ENCODE measurements at regions not wholly inside any gene's neighbourhood (a gene's known extent, or its start where the extent isn't known, plus 50 kb on each side); places are given as distances from the start of the nearest gene placed in this dataset.

DNA sequence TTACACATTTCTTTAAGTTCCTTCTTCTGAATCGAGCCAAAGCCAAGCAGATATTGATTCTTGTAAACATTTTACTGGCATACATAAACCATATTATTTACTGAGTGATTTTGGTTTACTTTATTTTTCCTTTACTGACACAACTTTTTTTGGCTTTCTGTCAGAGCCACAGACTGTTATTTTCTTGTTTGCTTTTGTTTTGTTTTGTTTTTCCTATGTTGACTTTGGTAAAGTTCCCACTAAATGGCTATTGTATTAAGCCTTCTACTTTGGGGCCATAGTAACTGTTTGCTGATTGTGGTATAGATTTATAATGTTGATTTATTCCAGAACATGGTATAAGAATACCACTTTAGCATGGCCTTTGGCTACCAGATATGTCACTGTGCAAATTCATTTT lies 419.4 kb downstream of the DCDC2C start:
- H2AFZ ChIP-seq: no peak overlapping the region

DNA sequence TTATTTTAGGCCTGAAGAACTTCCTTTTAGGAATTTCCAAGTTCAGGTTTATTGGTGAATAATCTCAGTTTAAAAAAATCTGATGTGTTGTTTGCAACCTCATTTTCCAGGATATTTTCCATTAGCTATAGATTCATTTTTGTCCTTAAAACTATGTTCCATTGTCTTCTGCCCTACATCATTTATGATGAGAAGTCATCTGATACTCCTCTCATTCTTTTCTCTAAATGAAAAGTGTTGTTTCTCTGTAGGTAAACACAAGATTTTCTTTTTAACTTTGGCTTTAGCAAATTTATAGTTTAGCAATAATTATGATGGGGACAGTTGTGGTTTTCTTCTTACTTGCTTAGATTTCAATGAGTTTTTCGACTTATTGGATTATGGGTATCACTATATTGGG lies 427.3 kb downstream of the DCDC2C start:
- Histone ChIP-seq H3K79me2 (no peaks in the 10 kb centered on the region), H2AFZ (no peak overlapping the region), H3K9me3 (ENCODE audit: control insufficient read depth, low read length) (no peaks in the 10 kb centered on the region), H3K9ac (no peak overlapping the region), H3K36me3 (ENCODE audit: control insufficient read depth, insufficient read depth, low read length) (no peaks in the 10 kb centered on the region), H3K4me3 (ENCODE audit: low read depth, low read length) (no peak overlapping the region), H3K27me3 (ENCODE audit: control insufficient read depth, insufficient read depth, low read length) (no peaks in the 10 kb centered on the region), H3K4me1 (no peaks in the 10 kb centered on the region), H3K4me2 (ENCODE audit: low read length) (no peak overlapping the region), H3K27ac (no peak overlapping the region)
- TF ChIP-seq, protein P1, sequence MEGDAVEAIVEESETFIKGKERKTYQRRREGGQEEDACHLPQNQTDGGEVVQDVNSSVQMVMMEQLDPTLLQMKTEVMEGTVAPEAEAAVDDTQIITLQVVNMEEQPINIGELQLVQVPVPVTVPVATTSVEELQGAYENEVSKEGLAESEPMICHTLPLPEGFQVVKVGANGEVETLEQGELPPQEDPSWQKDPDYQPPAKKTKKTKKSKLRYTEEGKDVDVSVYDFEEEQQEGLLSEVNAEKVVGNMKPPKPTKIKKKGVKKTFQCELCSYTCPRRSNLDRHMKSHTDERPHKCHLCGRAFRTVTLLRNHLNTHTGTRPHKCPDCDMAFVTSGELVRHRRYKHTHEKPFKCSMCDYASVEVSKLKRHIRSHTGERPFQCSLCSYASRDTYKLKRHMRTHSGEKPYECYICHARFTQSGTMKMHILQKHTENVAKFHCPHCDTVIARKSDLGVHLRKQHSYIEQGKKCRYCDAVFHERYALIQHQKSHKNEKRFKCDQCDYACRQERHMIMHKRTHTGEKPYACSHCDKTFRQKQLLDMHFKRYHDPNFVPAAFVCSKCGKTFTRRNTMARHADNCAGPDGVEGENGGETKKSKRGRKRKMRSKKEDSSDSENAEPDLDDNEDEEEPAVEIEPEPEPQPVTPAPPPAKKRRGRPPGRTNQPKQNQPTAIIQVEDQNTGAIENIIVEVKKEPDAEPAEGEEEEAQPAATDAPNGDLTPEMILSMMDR (IDR thresholded peaks at IDR 0.05): no peak

More for the DNA sequence above, 419.4 kb downstream of the DCDC2C start:
- no peak overlapping the region for H3K4me2 ChIP-seq (ENCODE audit: low read length)
- no peaks in the 10 kb centered on the region for H3K27me3 ChIP-seq (ENCODE audit: control insufficient read depth, insufficient read depth, low read length)
- H3K4me1 ChIP-seq: no peaks in the 10 kb centered on the region
- H3K9me3 ChIP-seq (ENCODE audit: control insufficient read depth, low read length): no peaks in the 10 kb centered on the region
- TF ChIP-seq, protein P1 (IDR thresholded peaks at IDR 0.05): no peak
- H3K79me2 ChIP-seq: no peaks in the 10 kb centered on the region
- H3K9ac ChIP-seq: no peak overlapping the region
- H3K36me3 ChIP-seq (ENCODE audit: control insufficient read depth, insufficient read depth, low read length): no peaks in the 10 kb centered on the region
- no peak overlapping the region for H3K27ac ChIP-seq
- H3K4me3 ChIP-seq (ENCODE audit: low read depth, low read length): no peak overlapping the region

DNA sequence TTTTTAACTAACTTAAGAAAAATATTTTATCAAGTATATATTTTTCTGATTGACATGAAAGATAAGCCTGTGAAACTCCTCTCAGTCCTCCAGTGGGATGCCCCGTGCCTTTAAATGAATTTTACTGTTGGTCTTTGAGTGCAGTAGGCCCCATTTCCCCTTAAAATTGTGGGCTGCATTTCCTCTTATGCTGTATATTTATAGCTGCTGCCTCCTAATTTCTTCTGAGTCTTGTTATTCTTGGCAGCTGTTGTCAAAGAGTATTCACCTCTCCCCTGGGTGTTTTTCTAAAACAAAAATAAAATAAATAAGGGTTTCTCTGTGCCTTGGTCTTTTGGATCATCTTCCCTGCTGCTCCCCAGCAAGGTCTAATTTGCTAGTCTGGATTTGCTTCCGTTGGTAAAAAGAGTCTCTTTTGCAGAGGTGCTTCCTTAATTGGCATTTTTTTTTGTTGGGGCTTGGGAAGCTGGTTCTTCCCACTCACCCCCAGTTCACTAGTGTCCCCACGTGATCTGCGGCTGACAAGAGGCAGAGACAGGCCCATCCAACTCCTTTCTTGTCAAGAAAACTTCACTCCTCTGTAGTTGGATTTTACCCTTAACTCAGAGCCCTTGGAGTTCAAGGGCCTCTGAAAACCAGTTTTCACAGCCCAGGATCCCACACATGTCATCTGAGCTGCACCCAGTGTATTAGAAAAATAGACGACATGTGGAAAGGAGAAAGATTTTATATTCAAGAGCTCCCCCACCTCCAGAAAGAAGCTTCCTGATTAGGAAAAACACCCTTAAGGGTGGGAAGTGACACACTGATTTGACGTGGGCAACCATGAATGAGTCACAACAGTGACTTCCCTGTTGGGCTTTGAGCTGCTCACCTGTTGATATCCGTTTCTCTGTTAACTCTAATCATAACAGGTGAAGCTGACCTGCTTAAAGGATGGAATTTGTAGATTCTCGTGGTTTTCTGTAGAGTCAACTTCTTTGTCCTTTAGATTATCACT lies 431.5 kb downstream of the DCDC2C start:
- Histone ChIP-seq H3K36me3 (ENCODE audit: control insufficient read depth, insufficient read depth, low read length) (no peaks in the 10 kb centered on the region), H3K4me1 (peaks cover 3% of the 10 kb centered on the region), H3K79me2 (no peaks in the 10 kb centered on the region), H3K4me2 (ENCODE audit: low read length) (no peak overlapping the region), H3K27me3 (ENCODE audit: control insufficient read depth, insufficient read depth, low read length) (no peaks in the 10 kb centered on the region), H3K9ac (no peak overlapping the region), H3K4me3 (ENCODE audit: low read depth, low read length) (no peak overlapping the region), H3K9me3 (ENCODE audit: control insufficient read depth, low read length) (no peaks in the 10 kb centered on the region), H3K27ac (no peak overlapping the region), H2AFZ (no peak overlapping the region)
- TF ChIP-seq, protein P1 (IDR thresholded peaks at IDR 0.05): no peak

DNA sequence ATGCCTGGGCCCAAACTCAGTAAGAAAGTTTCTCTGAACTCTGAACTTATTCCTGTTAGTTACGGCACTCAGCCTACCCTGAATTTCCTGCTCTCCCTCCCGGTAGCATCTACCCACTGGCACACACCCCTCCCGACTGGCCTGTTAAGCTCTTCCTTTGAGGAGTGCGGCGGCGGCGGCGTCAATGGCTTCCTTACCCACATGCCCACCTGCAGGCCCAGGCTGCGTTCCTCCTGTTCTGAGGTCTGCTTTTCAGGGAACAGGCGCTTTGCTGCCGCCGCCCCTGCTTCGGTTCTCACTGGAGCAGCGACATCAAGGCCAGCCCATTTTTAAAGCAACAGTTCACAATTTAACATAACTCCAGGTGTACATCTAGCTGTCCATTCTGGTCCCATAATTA lies 432.4 kb downstream of the DCDC2C start:
- Histone ChIP-seq H2AFZ (no peak overlapping the region), H3K4me1 (peaks cover 3% of the 10 kb centered on the region), H3K27ac (no peak overlapping the region), H3K9ac (no peak overlapping the region), H3K36me3 (ENCODE audit: control insufficient read depth, insufficient read depth, low read length) (no peaks in the 10 kb centered on the region), H3K79me2 (no peaks in the 10 kb centered on the region), H3K27me3 (ENCODE audit: control insufficient read depth, insufficient read depth, low read length) (no peaks in the 10 kb centered on the region), H3K4me3 (ENCODE audit: low read depth, low read length) (no peak overlapping the region), H3K9me3 (ENCODE audit: control insufficient read depth, low read length) (no peaks in the 10 kb centered on the region), H3K4me2 (ENCODE audit: low read length) (no peak overlapping the region)
- TF ChIP-seq, protein P1 (IDR thresholded peaks at IDR 0.05): no peak

Measured in parathyroid adenoma (tissue), 2 donors.